ENCODE measurements at regions not wholly inside any gene's neighbourhood (a gene's known extent, or its start where the extent isn't known, plus 50 kb on each side); places are given as distances from the start of the nearest gene placed in this dataset.

DNA sequence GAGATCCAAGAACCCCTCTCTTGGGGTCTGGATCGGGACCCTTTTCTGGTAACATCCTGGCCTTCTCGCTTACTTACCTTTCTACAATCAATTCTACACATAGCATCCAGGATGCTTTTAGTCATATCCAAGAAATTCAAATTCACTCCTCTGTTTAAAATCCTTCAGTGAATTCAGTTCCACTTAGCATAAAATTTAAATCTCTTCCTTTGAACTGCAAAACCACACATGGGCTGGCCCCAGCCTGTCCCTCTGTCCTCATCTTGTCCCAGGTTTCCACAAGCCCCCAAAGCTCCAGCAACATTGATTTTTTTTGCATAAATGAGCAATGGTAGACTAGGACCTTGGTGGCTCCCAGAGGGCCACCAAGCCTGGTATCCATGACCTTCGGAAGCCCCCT is 96.4 kb upstream of the C16orf82 start:
- POLR2A ChIA-PET = interaction anchor here (0.6 kb wide), 1 partner anchor 583 kb away, joined by 3 read pairs; no protein-coding TSS in a partner anchor
- H3K27ac ChIP-seq (ENCODE audit: extremely low read depth, low read depth, low read length) = no peak overlapping the region
- DNase-seq (ENCODE audit: extremely low read depth in 1 of 4, low spot score in 3 of 4) (no peak), ATAC-seq (no peak), FAIRE-seq (no peak)
- H4K20me1 ChIP-seq (replicated peaks; ENCODE audit: control insufficient read depth, insufficient read depth, low read length) = no peaks in the 10 kb centered on the region
- CTCF ChIA-PET (ENCODE audit: low intra/inter-chr PET ratio) = no interaction called here
- in situ Hi-C loops (cut with MboI) (no loop called here), intact Hi-C loops (cut with micrococcal nuclease) (no loop called here)
- H3K9me1 ChIP-seq (ENCODE audit: control insufficient read depth, insufficient read depth, low read length) = no peaks in the 10 kb centered on the region
- no TSS peak for BruUV-seq (replicated peaks)
- H3K36me3 ChIP-seq (ENCODE audit: control insufficient read depth, insufficient read depth, low read length) = no peaks in the 10 kb centered on the region
- no peak overlapping the region for H3K9ac ChIP-seq (ENCODE audit: insufficient read depth in 1 of 2, low read depth in 2 of 2, low read length in 2 of 2)
- no peaks in the 10 kb centered on the region for H3K79me2 ChIP-seq (ENCODE audit: control insufficient read depth, insufficient read depth, low read length)
- H3K9me3 ChIP-seq (replicated peaks; ENCODE audit: control insufficient read depth, insufficient read depth, low read depth, low read length) = no peaks in the 10 kb centered on the region
- H3K4me2 ChIP-seq (ENCODE audit: insufficient read depth, low read length) = no peak overlapping the region
- H2AFZ ChIP-seq (ENCODE audit: low read depth, low read length) = no peak overlapping the region
- H3K4me3 ChIP-seq = no peak overlapping the region
- H3K4me1 ChIP-seq (replicated peaks in 1 of 2; ENCODE audit: control insufficient read depth in 2 of 2, insufficient read depth in 2 of 2, low read length in 2 of 2) = no peaks in the 10 kb centered on the region; a peak in 1 of 5 replicates
- H3K27me3 ChIP-seq (ENCODE audit: control insufficient read depth in 2 of 2, insufficient read depth in 2 of 2, low read length in 2 of 2) = no peaks in the 10 kb centered on the region; a peak in 1 of 5 replicates
- WGBS (ENCODE audit: insufficient coverage, low coverage, missing lambda C conversion rate) = 20% methylated on average over 3 of the region's 3 CpGs
- TF ChIP-seq, protein P1, sequence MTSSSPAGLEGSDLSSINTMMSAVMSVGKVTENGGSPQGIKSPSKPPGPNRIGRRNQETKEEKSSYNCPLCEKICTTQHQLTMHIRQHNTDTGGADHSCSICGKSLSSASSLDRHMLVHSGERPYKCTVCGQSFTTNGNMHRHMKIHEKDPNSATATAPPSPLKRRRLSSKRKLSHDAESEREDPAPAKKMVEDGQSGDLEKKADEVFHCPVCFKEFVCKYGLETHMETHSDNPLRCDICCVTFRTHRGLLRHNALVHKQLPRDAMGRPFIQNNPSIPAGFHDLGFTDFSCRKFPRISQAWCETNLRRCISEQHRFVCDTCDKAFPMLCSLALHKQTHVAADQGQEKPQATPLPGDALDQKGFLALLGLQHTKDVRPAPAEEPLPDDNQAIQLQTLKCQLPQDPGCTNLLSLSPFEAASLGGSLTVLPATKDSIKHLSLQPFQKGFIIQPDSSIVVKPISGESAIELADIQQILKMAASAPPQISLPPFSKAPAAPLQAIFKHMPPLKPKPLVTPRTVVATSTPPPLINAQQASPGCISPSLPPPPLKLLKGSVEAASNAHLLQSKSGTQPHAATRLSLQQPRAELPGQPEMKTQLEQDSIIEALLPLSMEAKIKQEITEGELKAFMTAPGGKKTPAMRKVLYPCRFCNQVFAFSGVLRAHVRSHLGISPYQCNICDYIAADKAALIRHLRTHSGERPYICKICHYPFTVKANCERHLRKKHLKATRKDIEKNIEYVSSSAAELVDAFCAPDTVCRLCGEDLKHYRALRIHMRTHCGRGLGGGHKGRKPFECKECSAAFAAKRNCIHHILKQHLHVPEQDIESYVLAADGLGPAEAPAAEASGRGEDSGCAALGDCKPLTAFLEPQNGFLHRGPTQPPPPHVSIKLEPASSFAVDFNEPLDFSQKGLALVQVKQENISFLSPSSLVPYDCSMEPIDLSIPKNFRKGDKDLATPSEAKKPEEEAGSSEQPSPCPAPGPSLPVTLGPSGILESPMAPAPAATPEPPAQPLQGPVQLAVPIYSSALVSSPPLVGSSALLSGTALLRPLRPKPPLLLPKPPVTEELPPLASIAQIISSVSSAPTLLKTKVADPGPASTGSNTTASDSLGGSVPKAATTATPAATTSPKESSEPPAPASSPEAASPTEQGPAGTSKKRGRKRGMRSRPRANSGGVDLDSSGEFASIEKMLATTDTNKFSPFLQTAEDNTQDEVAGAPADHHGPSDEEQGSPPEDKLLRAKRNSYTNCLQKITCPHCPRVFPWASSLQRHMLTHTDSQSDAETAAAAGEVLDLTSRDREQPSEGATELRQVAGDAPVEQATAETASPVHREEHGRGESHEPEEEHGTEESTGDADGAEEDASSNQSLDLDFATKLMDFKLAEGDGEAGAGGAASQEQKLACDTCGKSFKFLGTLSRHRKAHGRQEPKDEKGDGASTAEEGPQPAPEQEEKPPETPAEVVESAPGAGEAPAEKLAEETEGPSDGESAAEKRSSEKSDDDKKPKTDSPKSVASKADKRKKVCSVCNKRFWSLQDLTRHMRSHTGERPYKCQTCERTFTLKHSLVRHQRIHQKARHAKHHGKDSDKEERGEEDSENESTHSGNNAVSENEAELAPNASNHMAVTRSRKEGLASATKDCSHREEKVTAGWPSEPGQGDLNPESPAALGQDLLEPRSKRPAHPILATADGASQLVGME (CRISPR knock-in tag; IDR thresholded peaks at IDR 0.05) = no peak
- TF ChIP-seq LCOR (CRISPR knock-in tag; IDR thresholded peaks at IDR 0.05) = no peak
- no peak for TF ChIP-seq PTBP1 (IDR thresholded peaks at IDR 0.05; ENCODE audit: low read depth, low read length)
- no peak for TF ChIP-seq SP2 (IDR thresholded peaks at IDR 0.05; ENCODE audit: extremely low read depth, low read depth, low read length, poor library complexity, severe bottlenecking)
- no peak for TF ChIP-seq E2F3 (CRISPR knock-in tag; IDR thresholded peaks at IDR 0.05)
- TF ChIP-seq DDX20 (tag; IDR thresholded peaks at IDR 0.05; ENCODE audit: low read depth) = no peak
